ENCODE measurements at regions not wholly inside any gene's neighbourhood (a gene's known extent, or its start where the extent isn't known, plus 50 kb on each side); places are given as distances from the start of the nearest gene placed in this dataset.
"Not testable (repeated sequence)": the region's sequence is repeated elsewhere in the genome, so short reads cannot be mapped to it uniquely, and the experiment has no call there.

GRCh38 chr12:25313266-25313990 is 62.7 kb upstream of the KRAS start:
- H3K4me3 Mint-ChIP-seq; H3K36me3 Mint-ChIP-seq; H3K4me1 ChIP-seq (ENCODE audit: control insufficient read depth in 2 of 2, insufficient read depth in 2 of 2, low read length in 2 of 2); ATAC-seq; H3K4me1 Mint-ChIP-seq; H3K27ac ChIP-seq (ENCODE audit: low read depth, low read length); H3K9me3 ChIP-seq (ENCODE audit: control insufficient read depth in 2 of 3, low read length in 3 of 3); POLR2A ChIA-PET; H3K9me3 Mint-ChIP-seq; H3K27me3 ChIP-seq (ENCODE audit: control insufficient read depth in 2 of 2, insufficient read depth in 2 of 2, low read length in 2 of 2); H3K4me3 ChIP-seq (ENCODE audit: low read length); CTCF ChIA-PET; DNase-seq; H3K36me3 ChIP-seq (ENCODE audit: control insufficient read depth in 2 of 3, insufficient read depth in 3 of 3, low read length in 3 of 3); H3K27me3 Mint-ChIP-seq; intact Hi-C loops (cut with micrococcal nuclease): not testable (repeated sequence)
- peak overlapping the region in 1 of 9 donors; percentile 1 for H3K27ac Mint-ChIP-seq

DNA sequence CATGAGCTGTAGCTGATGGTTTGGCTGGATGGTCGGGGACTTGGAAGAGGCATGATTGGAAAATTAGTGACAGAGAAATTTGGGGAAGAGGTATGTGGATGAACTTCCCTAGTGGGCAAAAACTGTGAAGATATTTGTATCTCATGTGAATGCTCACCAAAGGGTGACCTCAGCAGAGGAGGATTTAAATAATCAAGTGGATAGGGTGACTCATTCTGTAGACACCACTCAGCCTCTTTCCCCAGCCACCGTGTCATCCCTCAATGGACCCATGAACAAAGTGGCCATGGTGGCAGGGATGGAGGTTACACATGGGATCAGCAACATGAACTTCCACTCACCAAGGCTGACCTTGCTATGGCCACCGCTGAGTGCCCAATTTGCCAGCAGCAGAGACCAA is 60.8 kb upstream of the KRAS start:
- no peak overlapping the region for H3K27ac Mint-ChIP-seq
- H3K27me3 Mint-ChIP-seq = peaks cover 0 to 16% (median 0%) of the 10 kb centered on the region in 5 donors
- no peaks in the 10 kb centered on the region for H3K9me3 ChIP-seq (ENCODE audit: control insufficient read depth in 2 of 3, low read length in 3 of 3)
- no peaks in the 10 kb centered on the region for H3K27me3 ChIP-seq (ENCODE audit: control insufficient read depth in 2 of 2, insufficient read depth in 2 of 2, low read length in 2 of 2)
- DNase-seq = no peak
- H3K36me3 Mint-ChIP-seq = peaks cover 0 to 4% (median 3%) of the 10 kb centered on the region in 5 donors
- no peak overlapping the region for H3K27ac ChIP-seq (ENCODE audit: low read depth, low read length)
- ATAC-seq = no peak
- H3K36me3 ChIP-seq (ENCODE audit: control insufficient read depth in 2 of 3, insufficient read depth in 3 of 3, low read length in 3 of 3) = no peaks in the 10 kb centered on the region
- peaks cover 0 to 2% (median 0%) of the 10 kb centered on the region in 7 donors for H3K4me1 Mint-ChIP-seq
- POLR2A ChIA-PET = interaction anchor here (1.1 kb wide), 1 partner anchor 10 kb away, joined by 3 read pairs; no protein-coding TSS in a partner anchor
- no peak overlapping the region for H3K4me3 ChIP-seq (ENCODE audit: low read length)
- peaks cover 0 to 6% (median 0%) of the 10 kb centered on the region in 11 donors for H3K9me3 Mint-ChIP-seq
- intact Hi-C loops (cut with micrococcal nuclease) = no loop called here
- H3K4me1 ChIP-seq (ENCODE audit: control insufficient read depth in 2 of 2, insufficient read depth in 2 of 2, low read length in 2 of 2) = no peaks in the 10 kb centered on the region
- CTCF ChIA-PET = interaction anchor here (0.8 kb wide), 1 partner anchor 70 kb away, joined by 4 read pairs; no protein-coding TSS in a partner anchor
- no peak overlapping the region for H3K4me3 Mint-ChIP-seq

- H3K27me3 ChIP-seq (ENCODE audit: control insufficient read depth in 2 of 2, insufficient read depth in 2 of 2, low read length in 2 of 2); H3K4me3 ChIP-seq (ENCODE audit: low read length); H3K4me3 Mint-ChIP-seq; H3K27ac ChIP-seq (ENCODE audit: low read depth, low read length); intact Hi-C loops (cut with micrococcal nuclease); H3K9me3 Mint-ChIP-seq; H3K27ac Mint-ChIP-seq; H3K36me3 Mint-ChIP-seq; ATAC-seq; H3K4me1 Mint-ChIP-seq; H3K36me3 ChIP-seq (ENCODE audit: control insufficient read depth in 2 of 3, insufficient read depth in 3 of 3, low read length in 3 of 3); DNase-seq; CTCF ChIA-PET; H3K4me1 ChIP-seq (ENCODE audit: control insufficient read depth in 2 of 2, insufficient read depth in 2 of 2, low read length in 2 of 2); H3K9me3 ChIP-seq (ENCODE audit: control insufficient read depth in 2 of 3, low read length in 3 of 3): not testable (repeated sequence)
- H3K27me3 Mint-ChIP-seq = peaks cover 0 to 26% (median 0%) of the 10 kb centered on the region in 5 donors
- POLR2A ChIA-PET = interaction anchor here (1.9 kb wide), 1 partner anchor 11 kb away, joined by 10 read pairs; no protein-coding TSS in a partner anchor
These were observed 59.3 kb upstream of the KRAS start for GRCh38 chr12:25310071-25310470.

- Mint-ChIP-seq H3K36me3 (peaks cover 0 to 4% (median 0%) of the 10 kb centered on the region in 5 donors), H3K27me3 (peaks cover 0 to 33% (median 0%) of the 10 kb centered on the region in 5 donors), H3K27ac (no peak overlapping the region), H3K9me3 (peaks cover 0 to 4% (median 0%) of the 10 kb centered on the region in 11 donors), H3K4me3 (no peak overlapping the region), H3K4me1 (peaks cover 0 to 4% (median 0%) of the 10 kb centered on the region in 7 donors)
- ChIA-PET POLR2A (interaction anchor here (1.9 kb wide), 1 partner anchor 12 kb away, joined by 10 read pairs; no protein-coding TSS in a partner anchor), CTCF (no interaction called here)
- Histone ChIP-seq H3K36me3 (ENCODE audit: control insufficient read depth in 2 of 3, insufficient read depth in 3 of 3, low read length in 3 of 3) (no peaks in the 10 kb centered on the region), H3K4me3 (ENCODE audit: low read length) (no peak overlapping the region), H3K9me3 (ENCODE audit: control insufficient read depth in 2 of 3, low read length in 3 of 3) (no peaks in the 10 kb centered on the region), H3K4me1 (ENCODE audit: control insufficient read depth in 2 of 2, insufficient read depth in 2 of 2, low read length in 2 of 2) (no peaks in the 10 kb centered on the region), H3K27me3 (ENCODE audit: control insufficient read depth in 2 of 2, insufficient read depth in 2 of 2, low read length in 2 of 2) (no peaks in the 10 kb centered on the region), H3K27ac (ENCODE audit: low read depth, low read length) (no peak overlapping the region)
- intact Hi-C loops (cut with micrococcal nuclease) = no loop called here
- DNase-seq = no peak
- no peak for ATAC-seq
These were observed 58.0 kb upstream of the KRAS start for GRCh38 chr12:25308756-25309155.

DNA sequence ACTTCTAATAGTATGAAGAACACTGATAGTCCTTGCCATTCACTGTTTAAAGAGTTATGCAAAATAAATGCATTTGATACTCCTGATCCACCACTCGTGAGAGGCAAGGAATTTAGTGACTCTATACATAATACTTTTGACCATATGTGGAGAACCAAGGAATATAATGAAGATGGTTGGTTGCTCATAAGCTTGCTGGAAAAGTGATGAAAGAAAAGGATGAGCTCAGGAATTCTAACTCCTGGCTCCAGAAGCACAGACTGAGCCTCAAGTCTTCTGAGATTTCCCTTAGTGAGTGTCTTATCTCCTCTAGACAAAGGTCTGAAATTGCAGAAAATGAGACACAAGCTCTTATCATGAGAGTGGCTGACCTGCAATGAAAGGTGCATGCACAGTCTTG is 57.1 kb upstream of the KRAS start:
- ChIA-PET POLR2A (no interaction called here), CTCF (interaction anchor here (0.9 kb wide), 1 partner anchor 65 kb away, joined by 3 read pairs; no protein-coding TSS in a partner anchor)
- no peak overlapping the region for H3K27ac Mint-ChIP-seq
- intact Hi-C loops (cut with micrococcal nuclease) = no loop called here
- Histone ChIP-seq H3K27me3 (ENCODE audit: control insufficient read depth in 2 of 2, insufficient read depth in 2 of 2, low read length in 2 of 2) (no peaks in the 10 kb centered on the region), H3K36me3 (ENCODE audit: control insufficient read depth in 2 of 3, insufficient read depth in 3 of 3, low read length in 3 of 3) (no peaks in the 10 kb centered on the region), H3K4me1 (ENCODE audit: control insufficient read depth in 2 of 2, insufficient read depth in 2 of 2, low read length in 2 of 2) (no peaks in the 10 kb centered on the region), H3K9me3 (ENCODE audit: control insufficient read depth in 2 of 3, low read length in 3 of 3) (no peaks in the 10 kb centered on the region), H3K4me3 (ENCODE audit: low read length) (no peak overlapping the region), H3K27ac (ENCODE audit: low read depth, low read length) (no peak overlapping the region)
- peaks cover 0 to 4% (median 0%) of the 10 kb centered on the region in 5 donors for H3K36me3 Mint-ChIP-seq
- ATAC-seq (no peak), DNase-seq (no peak)
- peaks cover 0 to 4% (median 0%) of the 10 kb centered on the region in 7 donors for H3K4me1 Mint-ChIP-seq
- no peak overlapping the region for H3K4me3 Mint-ChIP-seq
- peaks cover 0 to 38% (median 0%) of the 10 kb centered on the region in 5 donors for H3K27me3 Mint-ChIP-seq
- peaks cover 0 to 7% (median 0%) of the 10 kb centered on the region in 11 donors for H3K9me3 Mint-ChIP-seq

DNA sequence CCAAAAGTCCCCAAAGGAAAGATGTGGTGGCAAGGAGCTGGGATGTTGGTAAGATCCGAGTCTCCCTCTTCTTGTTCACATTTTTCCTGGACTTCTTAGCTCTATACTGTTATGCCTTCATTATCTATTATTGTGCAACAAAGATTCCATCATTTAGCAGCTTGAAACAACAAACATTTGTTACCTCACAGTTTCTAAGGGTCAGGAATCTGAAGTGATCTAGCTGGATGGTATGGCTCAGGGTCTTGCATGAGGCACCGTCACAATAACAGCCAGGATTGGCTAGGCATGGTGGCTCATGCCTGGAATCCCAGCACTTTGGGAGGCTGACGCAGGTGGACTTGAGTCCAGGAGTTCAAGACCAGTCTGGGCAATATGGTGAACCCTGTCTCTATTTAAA is 51.1 kb upstream of the KRAS start:
- H3K9me3 ChIP-seq (ENCODE audit: control insufficient read depth in 2 of 3, low read length in 3 of 3) = no peaks in the 10 kb centered on the region
- no peaks in the 10 kb centered on the region for H3K36me3 ChIP-seq (ENCODE audit: control insufficient read depth in 2 of 3, insufficient read depth in 3 of 3, low read length in 3 of 3)
- DNase-seq (no peak), ATAC-seq (no peak)
- Mint-ChIP-seq H3K4me3 (no peak overlapping the region), H3K4me1 (peaks cover 0 to 4% (median 0%) of the 10 kb centered on the region in 7 donors), H3K27ac (peak overlapping the region in 1 of 9 donors; percentile 26), H3K36me3 (peaks cover 0 to 8% (median 0%) of the 10 kb centered on the region in 5 donors), H3K27me3 (peaks cover 0 to 40% (median 0%) of the 10 kb centered on the region in 5 donors), H3K9me3 (peaks cover 0 to 4% (median 0%) of the 10 kb centered on the region in 11 donors)
- POLR2A ChIA-PET = interaction anchor here (1.1 kb wide), 1 partner anchor 17 kb away, joined by 8 read pairs; no protein-coding TSS in a partner anchor
- no peak overlapping the region for H3K4me3 ChIP-seq (ENCODE audit: low read length)
- H3K4me1 ChIP-seq (ENCODE audit: control insufficient read depth in 2 of 2, insufficient read depth in 2 of 2, low read length in 2 of 2) = no peaks in the 10 kb centered on the region
- intact Hi-C loops (cut with micrococcal nuclease) = no loop called here
- CTCF ChIA-PET = no interaction called here
- no peak overlapping the region for H3K27ac ChIP-seq (ENCODE audit: low read depth, low read length)
- no peaks in the 10 kb centered on the region for H3K27me3 ChIP-seq (ENCODE audit: control insufficient read depth in 2 of 2, insufficient read depth in 2 of 2, low read length in 2 of 2)
